COLO668 (cell line): ENCODE measurements at regions not wholly inside any gene's neighbourhood (a gene's known extent, or its start where the extent isn't known, plus 50 kb on each side); places are given as distances from the start of the nearest gene placed in this dataset.
"Not testable (repeated sequence)": the region's sequence is repeated elsewhere in the genome, so short reads cannot be mapped to it uniquely, and the experiment has no call there.

Source experiments
- DNase-seq: peaks from one replicate; lab custom pipeline; 2025; ENCODE audit not compliant: unreplicated experiment; lab: John Stamatoyannopoulos, UW

DNA sequence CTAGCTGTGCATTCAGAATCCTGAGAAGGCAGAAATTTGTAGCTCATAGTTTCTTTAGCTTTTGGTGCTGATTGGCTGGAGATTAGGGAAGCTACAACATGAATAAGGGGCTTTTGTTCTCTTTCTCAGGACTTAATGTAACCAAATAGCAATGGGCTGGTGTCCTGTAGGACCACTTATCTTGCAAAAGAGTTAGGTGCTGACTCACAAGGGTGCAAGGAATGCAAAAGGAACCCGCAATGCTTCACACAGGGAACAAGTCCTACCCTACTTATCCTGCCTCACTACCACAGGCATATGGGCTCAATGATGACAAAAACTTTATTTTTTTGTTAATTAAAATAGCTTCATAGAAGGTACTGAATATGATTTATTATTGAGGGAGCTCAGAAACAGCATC lies 541.5 kb downstream of the AMY1C start:
- DNase-seq = no peak

DNA sequence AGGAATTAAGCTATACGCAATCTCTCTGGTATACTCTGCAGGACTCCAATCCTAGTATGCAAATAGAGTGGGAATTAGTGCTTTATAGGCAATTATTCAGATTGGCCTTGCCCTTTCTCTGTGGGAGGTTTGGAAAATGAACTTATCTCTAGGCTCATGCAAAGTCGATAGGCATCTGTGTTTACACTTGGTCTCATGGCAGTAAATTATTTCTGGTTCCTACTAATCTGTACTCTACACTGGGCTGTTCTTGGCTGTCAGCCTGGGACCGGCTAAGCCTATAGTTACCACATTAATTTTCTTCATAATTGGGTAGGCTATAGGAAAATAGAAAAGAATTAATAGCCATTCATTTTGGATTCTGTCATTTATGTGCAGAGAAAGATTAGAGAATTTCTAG lies 544.6 kb downstream of the AMY1C start:
- no peak for DNase-seq

DNA sequence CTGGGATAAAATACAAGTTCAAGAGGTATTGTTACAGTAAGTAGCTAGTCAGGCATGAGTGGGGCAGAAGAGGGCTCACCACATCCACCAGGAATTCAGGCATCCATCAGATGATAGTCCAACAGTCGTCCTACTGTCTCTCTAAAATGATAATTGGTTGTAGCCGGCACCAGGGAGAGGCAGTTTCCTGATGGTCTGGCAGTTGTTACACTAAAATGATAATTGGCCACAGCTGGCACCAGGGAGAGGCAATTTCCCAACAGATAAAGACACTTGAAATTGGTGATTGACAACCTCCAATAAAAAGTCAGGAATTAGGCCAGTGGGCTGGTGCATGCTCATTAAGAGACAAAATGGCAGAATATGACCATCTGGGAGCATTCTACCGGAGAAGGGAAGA lies 545.8 kb downstream of the AMY1C start:
- DNase-seq = no peak

DNA sequence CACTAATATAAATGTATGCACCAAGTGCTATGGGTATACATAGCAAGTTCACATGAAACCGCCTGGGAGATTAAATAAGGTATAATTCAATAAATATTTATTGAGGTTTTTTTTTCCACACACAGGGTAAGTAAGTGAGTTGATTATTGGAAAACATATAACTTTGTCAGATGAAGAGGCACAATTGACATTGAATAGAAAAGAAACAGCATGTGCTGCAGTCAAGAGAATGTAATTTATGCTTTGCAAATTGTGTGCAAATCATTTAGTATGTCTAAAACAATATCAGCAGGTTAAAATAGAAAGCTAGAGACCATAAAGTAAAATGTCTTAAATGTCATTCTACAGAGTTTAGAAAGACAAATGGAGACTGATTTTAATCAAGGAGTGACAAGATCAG lies 560.0 kb downstream of the AMY1C start:
- no peak for DNase-seq

DNA sequence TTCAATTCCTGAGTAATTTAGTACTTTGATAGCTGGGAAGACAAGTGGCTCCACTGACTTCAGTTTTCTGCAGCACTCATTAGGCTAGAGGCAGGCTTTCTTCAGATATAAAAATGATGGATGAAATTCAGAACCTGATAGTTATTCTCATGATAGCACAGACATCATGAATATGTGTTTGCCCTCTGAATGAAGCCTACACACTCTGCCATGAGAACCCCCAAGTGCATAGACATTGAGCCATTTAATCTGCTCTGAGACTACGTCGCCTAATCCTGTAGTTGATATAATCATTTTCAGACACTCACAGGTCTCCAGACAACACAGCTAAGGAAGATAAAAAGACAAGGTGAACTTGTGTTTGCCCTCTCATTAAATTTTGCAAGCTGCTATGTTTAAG lies 566.1 kb downstream of the AMY1C start:
- no peak for DNase-seq

DNA sequence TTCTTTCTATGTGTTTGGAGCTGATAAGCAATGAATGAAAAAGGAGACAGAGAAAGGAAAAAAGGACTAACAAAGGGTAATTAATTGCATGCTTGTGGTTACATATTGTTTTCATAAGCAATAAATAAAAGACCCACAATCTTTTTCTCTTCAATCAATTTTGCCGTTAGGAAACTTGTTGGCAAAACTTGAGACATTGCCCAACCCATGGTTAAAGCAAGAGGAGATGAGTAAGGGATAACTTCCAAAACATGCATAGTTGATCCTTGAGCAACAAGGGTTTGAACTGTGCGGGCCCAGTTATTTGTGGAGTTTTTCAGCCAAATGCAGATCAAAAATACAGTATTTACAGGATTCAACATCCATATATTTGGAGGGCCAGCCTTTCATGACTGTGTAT lies 572.4 kb downstream of the AMY1C start:
- no peak for DNase-seq

DNA sequence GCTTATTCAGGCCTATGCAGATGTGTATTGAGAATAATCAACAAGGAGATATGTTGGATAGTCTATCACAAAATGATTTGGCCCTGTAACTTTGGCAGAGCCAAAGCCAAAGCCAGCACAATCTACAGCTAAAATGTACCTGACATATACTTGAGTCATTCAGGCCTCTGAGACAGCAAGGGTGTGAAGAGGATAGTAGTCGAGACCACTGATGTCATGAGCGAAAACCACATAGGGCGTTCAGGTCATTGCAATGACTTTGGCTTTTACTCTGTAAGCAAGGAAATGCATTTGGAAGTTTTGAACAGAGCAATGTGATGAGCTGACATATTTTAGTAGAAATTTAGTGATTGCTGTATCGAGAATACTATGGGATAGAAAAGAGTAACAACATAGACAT lies 579.6 kb downstream of the AMY1C start:
- no peak for DNase-seq

DNA sequence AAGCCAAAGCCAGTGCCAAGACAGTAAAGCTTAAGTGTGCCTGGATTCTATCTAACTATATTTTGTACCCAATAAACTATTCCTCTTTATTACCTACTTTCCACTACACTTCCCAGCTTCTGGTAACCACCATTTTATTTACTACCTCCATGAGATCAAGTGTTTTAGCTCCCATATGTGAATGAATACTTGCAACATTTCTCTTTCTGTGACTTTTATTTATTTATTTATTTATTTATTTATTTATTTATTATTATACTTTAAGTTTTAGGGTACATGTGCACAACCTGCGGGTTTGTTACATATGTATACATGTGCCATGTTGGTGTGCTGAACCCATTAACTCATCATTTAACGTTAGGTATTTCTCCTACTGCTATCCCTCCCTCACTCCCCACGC lies 582.1 kb downstream of the AMY1C start:
- DNase-seq = no peak

DNA sequence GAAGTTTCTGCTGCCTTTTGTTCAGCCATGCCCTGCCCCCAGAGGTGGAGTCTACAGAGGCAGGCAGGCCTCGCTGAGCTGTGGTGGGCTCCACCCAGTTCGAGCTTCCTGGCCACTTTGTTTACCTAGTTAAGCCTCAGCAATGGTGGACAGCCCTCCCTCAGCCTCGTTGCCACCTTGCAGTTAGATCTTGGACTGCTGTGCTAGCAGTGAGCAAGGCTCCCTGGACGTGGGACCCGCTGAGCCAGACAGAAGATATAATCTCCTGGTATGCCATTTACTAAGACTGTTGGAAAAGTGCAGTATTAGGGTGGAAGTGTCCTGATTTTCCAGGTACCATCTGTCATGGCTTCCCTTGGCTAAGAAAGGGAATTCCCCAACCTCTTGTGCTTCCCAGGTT lies 588.2 kb downstream of the AMY1C start:
- not testable (repeated sequence) for DNase-seq

DNA sequence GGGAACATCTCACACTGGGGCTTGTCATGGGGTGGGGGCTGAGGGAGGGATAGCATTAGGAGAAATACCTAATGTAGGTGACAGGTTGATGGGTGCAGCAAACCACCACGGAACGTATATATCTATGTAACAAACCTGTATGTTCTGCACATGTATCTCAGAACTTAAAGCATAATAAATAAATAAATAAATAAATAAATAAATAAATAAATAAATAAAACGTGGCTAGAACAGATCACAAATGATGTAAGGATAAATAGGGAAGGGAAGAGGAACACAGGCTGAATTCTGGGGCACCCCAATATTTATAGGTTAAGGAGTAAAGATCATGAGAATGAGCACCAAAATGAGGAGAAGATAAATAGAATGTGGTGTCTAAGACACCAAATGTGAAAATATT lies 592.2 kb downstream of the AMY1C start:
- no peak for DNase-seq

DNA sequence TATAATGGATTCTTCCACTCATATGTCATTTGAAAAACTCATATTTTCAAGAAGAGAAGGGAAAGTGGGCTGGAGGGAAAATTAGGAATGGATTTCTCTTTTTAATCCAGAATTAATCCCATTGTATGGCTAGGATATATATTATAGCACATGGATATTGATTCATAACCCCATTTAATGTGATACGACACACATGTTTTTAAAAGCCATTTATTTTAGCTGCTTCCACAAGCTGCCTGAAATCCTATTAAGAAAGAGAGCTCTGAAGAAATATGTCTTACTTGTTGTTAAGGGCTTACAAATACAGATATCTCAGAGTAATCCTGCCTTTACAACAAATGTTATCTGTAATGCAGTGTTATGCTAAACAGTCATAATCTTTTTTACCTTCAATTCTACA lies 598.6 kb downstream of the AMY1C start:
- no peak for DNase-seq

DNA sequence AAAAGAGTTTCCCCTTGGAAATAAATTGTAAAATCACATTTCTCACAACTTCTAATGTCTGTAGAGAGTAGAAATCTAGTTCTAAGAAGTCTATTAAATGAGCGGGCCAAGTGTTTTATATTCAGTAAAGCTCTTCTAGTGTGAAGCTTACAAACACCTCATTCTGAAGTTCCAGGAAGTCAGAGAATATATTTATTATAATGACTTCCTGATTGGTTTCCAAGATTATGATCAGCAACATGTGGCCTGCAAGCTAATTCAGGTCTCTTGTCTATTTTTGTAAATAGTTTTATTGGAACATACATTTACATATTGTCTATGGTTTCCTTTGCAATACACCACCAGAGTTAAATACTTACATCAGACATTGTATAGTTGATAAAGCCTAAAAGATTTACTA lies 603.9 kb downstream of the AMY1C start:
- no peak for DNase-seq

DNA sequence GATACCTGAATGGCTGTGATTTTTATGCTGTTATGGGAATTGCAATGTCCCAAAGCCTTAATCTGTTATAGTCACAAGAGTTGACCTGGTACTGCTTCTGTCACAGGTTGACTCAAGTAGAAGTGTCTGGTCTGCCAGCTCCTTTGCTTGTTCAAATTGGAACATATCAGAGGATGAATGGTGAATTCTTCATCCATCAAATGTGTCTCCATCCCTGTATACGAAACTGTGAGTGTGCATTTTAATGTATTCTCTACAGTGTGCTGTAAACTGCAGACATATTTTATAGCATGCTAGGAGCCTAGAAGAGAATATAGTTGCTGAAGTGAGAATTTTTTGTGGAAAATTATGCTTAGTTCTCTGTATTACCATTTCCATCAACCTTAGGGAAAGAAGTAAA lies 608.4 kb downstream of the AMY1C start:
- no peak for DNase-seq

DNA sequence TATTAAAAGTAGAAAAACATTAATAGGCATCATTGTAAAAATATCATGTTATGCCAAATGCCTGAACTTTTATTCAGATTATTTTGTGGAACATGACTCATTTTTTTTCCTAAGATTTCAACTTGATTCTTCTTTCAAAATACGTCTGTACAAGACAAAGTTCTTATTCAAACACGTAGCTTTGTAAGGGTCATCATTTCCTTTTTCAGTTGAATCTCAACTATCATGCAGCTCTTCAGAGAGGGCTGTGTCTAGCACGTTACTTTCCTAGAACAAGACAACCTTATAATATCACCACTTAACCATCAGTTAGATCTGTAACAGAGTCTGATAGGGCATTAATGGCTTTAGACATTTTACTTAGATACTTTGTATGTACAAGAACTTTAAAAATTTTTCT lies 608.9 kb downstream of the AMY1C start:
- DNase-seq = no peak

DNA sequence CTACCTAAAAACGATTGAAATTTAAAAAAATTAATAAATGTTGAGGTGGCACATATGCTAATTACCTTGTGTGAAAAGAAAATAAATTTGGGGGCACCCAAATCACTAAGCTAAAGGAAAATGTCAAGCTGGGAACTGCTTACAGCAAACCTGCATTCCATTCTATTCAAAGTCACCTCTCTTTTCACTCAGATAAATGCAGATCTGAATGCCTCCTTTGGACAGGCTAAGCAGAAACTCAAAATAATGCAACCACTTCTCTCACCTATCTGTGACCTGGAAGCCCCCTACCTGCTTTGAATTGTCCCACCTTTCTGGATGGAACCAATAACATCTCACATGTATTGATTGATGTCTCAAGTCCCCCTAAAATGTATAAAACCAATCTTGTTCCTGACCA lies 628.7 kb downstream of the AMY1C start:
- no peak for DNase-seq

DNA sequence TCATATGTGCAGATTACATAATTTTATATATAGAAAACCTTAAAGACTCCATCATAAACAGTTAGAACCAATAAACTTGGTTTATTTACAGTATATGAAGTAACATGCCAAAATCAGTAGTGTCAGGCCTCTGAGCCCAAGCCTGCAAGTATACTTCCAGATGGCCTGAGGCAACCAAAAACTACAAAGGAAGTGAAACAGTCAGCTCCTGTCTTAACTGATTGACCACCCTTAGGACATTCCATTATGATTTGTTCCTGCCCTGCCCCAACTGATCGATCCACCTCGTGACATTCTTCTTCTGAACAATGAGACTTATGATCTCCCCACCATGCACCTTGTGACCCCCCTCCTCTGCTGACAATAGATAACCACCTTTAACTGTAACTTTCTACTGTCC lies 630.3 kb downstream of the AMY1C start:
- DNase-seq = no peak

DNA sequence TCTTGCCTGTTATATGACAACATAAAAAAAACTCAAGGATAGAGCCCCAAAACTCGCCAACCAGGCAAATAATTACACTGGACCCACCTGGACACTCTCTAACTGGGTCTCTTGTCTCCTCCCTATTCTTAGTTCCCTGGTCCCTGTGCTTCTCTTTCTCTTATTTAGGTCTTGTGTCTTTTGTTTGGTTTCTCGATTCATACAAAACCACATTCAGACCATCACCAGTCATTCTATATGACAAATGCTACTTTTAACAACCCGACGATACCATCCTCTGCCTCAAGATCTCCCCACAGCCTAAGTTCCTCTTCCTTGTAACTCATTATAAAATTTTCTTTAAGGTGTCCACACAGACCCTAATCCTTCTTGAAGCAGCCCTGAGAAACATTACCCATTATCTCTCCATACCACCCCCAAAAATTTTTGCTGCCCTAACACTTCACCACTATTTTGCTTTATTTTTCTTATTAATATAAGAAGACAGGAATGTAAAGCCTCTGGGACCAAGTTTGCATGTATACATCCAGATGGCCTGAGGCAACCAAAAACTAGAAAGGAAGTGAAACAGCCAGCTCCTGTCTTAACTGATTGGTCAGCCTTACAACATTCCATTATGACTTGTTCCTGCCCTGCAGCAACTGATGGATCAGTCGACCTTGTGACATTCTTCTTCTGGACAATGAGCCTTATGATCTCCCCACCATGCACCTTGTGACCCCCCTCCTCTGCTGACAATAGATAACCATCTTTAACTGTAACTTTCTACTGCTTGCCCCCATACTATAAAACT lies 638.2 kb downstream of the AMY1C start:
- DNase-seq = no peak

DNA sequence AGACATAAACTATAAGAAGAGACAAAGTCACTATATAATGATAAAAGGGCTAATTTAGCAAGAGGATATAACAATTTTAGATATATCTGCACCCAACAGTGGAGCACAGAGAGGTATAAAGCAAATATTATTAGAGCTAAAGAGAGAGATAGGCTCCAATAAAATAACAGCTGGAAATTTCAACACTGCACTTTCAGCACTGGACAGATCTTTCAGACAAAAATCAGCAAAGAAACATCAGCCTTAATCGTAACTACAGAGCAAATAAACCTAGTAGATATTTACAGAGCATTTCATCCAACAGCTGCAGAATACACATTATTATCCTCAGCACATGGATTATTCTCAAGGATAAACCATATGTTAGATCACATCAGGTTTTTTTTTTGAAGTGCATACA lies 642.9 kb downstream of the AMY1C start:
- no peak for DNase-seq

DNA sequence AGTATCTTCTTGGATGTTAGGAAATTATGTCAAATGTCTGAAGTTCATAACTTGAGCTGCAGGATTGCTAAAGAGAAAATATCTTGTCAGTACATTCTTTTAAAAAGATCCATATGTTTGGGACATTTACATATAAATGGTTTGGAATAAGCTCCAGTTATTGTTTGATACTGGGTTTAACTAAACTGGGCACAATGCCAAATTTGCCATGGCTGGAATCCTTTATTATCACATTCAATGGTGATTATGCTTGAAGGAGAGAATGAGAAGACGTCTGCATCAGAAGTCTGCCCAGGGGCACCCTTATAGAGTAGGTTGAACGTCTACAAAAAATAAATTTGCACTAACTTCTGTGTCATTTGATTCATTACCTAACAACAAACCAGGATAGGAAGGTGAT lies 652.5 kb downstream of the AMY1C start:
- peak; percentile 18 for DNase-seq

DNA sequence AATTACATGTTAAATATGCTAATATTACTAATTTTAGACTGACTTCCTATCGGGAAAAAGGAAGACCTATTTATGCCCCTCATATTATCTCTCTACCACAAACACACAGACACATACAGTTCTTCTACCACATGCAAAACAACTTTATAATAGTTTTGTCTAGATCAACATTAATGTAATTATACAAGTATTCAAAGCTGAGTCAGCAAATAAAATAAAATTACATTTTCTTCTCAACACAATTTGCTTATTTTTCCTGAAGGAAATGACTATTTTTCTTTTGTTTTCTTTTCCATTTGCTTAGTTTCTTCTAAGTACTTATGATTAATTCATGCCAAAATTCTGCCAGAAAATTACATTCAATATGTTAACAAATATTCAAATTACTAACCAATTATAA lies 654.2 kb downstream of the AMY1C start:
- no peak for DNase-seq

DNA sequence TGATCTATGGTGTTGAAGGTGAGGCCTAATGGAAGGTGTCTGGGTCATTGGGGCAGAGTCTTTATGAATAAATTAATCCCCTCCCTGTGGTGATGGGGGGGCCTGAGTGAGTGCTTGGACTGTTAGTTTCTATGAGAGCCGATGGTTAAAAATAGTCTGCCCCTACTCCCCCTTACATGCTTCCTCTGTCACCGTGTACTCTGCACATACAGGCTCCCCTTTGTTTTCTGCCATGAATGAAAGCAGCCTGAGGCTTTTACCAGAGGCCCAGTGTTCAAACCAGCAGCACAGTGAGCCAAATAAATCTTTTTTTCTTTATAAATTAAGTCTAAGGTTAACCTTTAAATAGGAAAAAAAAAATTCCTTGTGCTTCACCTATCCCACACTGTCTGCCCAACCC lies 657.0 kb downstream of the AMY1C start:
- peak; percentile 17 for DNase-seq

DNA sequence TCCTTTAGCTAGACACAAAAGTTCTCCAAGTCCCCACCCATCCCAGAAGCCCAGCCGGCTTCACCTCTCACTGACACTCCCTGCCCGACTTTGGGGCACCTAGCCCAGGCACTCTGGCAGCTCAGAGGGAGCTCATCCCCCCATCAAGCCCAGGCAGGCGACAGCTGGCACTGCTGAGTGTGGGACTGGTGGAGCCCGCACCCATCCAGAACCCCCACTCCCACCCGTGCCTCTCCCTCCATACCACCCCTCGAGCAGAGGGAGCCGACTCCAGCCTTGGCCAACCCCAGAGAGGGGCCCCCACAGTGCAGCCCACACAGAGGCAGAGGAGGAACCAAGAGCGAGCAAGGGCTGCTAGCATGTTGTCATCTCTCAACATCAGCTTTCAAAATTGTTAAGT lies 658.6 kb downstream of the AMY1C start:
- DNase-seq = no peak

DNA sequence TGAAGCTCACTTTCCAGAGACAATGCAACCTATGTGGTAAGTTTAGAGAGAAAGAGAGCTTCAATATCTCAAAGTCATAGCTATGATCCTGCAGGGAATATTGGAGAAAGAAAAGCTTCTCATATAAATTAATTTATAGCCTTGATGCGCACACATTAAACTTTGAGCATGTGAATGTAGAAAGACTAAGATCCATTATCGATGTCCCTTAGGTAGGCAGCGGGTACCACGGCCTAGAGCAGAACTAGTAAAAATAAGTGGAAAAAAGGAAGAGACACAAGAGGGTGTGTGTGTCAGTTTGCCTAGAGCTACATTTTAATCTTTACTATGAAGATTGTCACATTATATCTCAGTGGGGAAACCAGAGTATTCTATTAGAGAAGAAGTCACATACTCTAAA lies 685.6 kb downstream of the AMY1C start:
- no peak for DNase-seq
